ENCODE measurements at regions not wholly inside any gene's neighbourhood (a gene's known extent, or its start where the extent isn't known, plus 50 kb on each side); places are given as distances from the start of the nearest gene placed in this dataset.
"Not testable (repeated sequence)": the region's sequence is repeated elsewhere in the genome, so short reads cannot be mapped to it uniquely, and the experiment has no call there.

- no peak for DNase-seq (ENCODE audit: low spot score)
Observed at GRCh38 chr2:122545821-122546220, 790.4 kb downstream of the TSN start.

GRCh38 chr2:122562775-122563174, 807.3 kb downstream of the TSN start:
- no peak for DNase-seq (ENCODE audit: low spot score)

- no peak for DNase-seq (ENCODE audit: low spot score)
Observed at GRCh38 chr2:122563781-122564180, 808.3 kb downstream of the TSN start.

GRCh38 chr2:122564843-122565242, 809.4 kb downstream of the TSN start:
- no peak for DNase-seq (ENCODE audit: low spot score)

- DNase-seq (ENCODE audit: low spot score) = no peak
Observed at GRCh38 chr2:122565364-122565763, 809.9 kb downstream of the TSN start.

- DNase-seq (ENCODE audit: low spot score) = no peak
Observed at GRCh38 chr2:122570641-122571040, 815.2 kb downstream of the TSN start.

- DNase-seq (ENCODE audit: low spot score) = not testable (repeated sequence)
Observed at GRCh38 chr2:122571471-122571870, 816.0 kb downstream of the TSN start.

GRCh38 chr2:122575076-122575475, 819.6 kb downstream of the TSN start:
- DNase-seq (ENCODE audit: low spot score) = no peak

- DNase-seq (ENCODE audit: low spot score) = no peak
Observed at GRCh38 chr2:122583159-122583917, 827.9 kb downstream of the TSN start.

- no peak for DNase-seq (ENCODE audit: low spot score)
Observed at GRCh38 chr2:122590524-122590923, 835.1 kb downstream of the TSN start.

- no peak for DNase-seq (ENCODE audit: low spot score)
Observed at GRCh38 chr2:122595065-122595464, 839.6 kb downstream of the TSN start.

GRCh38 chr2:122596598-122596997, 841.1 kb downstream of the TSN start:
- no peak for DNase-seq (ENCODE audit: low spot score)

GRCh38 chr2:122598784-122599183, 843.3 kb downstream of the TSN start:
- DNase-seq (ENCODE audit: low spot score) = no peak

- DNase-seq (ENCODE audit: low spot score) = no peak
Observed at GRCh38 chr2:122610948-122611609, 855.6 kb downstream of the TSN start.

GRCh38 chr2:122622934-122623333, 867.5 kb downstream of the TSN start:
- no peak for DNase-seq (ENCODE audit: low spot score)

- no peak for DNase-seq (ENCODE audit: low spot score)
Observed at GRCh38 chr2:122627388-122627787, 871.9 kb downstream of the TSN start.

GRCh38 chr2:122634256-122634655, 878.8 kb downstream of the TSN start:
- peak; percentile 79 for DNase-seq (ENCODE audit: low spot score)

GRCh38 chr2:122634920-122635319, 879.5 kb downstream of the TSN start:
- no peak for DNase-seq (ENCODE audit: low spot score)

GRCh38 chr2:122635686-122636085, 880.2 kb downstream of the TSN start:
- DNase-seq (ENCODE audit: low spot score) = no peak

- DNase-seq (ENCODE audit: low spot score) = peak; percentile 36
Observed at GRCh38 chr2:122636097-122636496, 880.6 kb downstream of the TSN start.

GRCh38 chr2:122639176-122639575, 883.7 kb downstream of the TSN start:
- no peak for DNase-seq (ENCODE audit: low spot score)

GRCh38 chr2:122639711-122640110, 884.3 kb downstream of the TSN start:
- no peak for DNase-seq (ENCODE audit: low spot score)

- DNase-seq (ENCODE audit: low spot score) = peak; percentile 67
Observed at GRCh38 chr2:122643725-122644329, 888.4 kb downstream of the TSN start.

All from GM03348 (cell line).